GM12874 (cell line): ENCODE measurements at regions not wholly inside any gene's neighbourhood (a gene's known extent, or its start where the extent isn't known, plus 50 kb on each side); places are given as distances from the start of the nearest gene placed in this dataset.

Source experiments
- CTCF ChIP-seq: IDR thresholded peaks from 2 replicates; pipeline ENCODE4 v1.5.1; 2011; ENCODE audit warnings: low read depth, mild to moderate bottlenecking, control low read depth, low read length, moderate library complexity; ENCODE audit not compliant: insufficient read depth

GRCh38 chr9:115657695-115658094 lies 495.9 kb upstream of the PAPPA start:
- no peak for TF ChIP-seq CTCF

GRCh38 chr9:115665519-115665918 lies 488.1 kb upstream of the PAPPA start:
- TF ChIP-seq CTCF: no peak

- TF ChIP-seq CTCF: no peak
These were observed 485.1 kb upstream of the PAPPA start for GRCh38 chr9:115668521-115668920.

GRCh38 chr9:115671236-115671962 lies 482.2 kb upstream of the PAPPA start:
- TF ChIP-seq CTCF: no peak

GRCh38 chr9:115671963-115672305 lies 481.7 kb upstream of the PAPPA start:
- TF ChIP-seq CTCF: no peak

GRCh38 chr9:115672477-115673316 lies 480.9 kb upstream of the PAPPA start:
- no peak for TF ChIP-seq CTCF

GRCh38 chr9:115673599-115673998 lies 480.0 kb upstream of the PAPPA start:
- no peak for TF ChIP-seq CTCF
